IMR-90 (cell line): ENCODE measurements at regions not wholly inside any gene's neighbourhood (a gene's known extent, or its start where the extent isn't known, plus 50 kb on each side); places are given as distances from the start of the nearest gene placed in this dataset.

Experiments used
- ATAC-seq: fragments of 200-7000 bp; cut with Tn5 transposase; 2 replicates; pipeline ENCODE4 v1.9.1; 2020; ENCODE audit warnings: low read depth, mild to moderate bottlenecking, moderate library complexity
- BruUV-seq: library from RNA; stranded (reverse); fragments of 400-500 nt; replicated peaks from 2 replicates; lab custom pipeline; 2021; lab: Mats Ljungman, UMichigan
- CTCF ChIA-PET: fragments of 300-600 bp; formaldehyde crosslinking; extraction: SDS; loops from one replicate; lab custom pipeline; 2021; ENCODE audit warnings: antibody characterized with exemption; lab: Yijun Ruan, JAX
- POLR2A ChIA-PET: fragments of 300-600 bp; sonication (Branson Sonifier 250); formaldehyde crosslinking; loops from one replicate; lab custom pipeline; 2022; ENCODE audit warnings: antibody characterized with exemption; ENCODE audit not compliant: unreplicated experiment; lab: Charles Lee
- DNase-seq: peaks from one replicate; pipeline ENCODE4 v3.0.0; 2013
- H2AFZ ChIP-seq: replicated peaks from 2 replicates; pipeline ENCODE3; 2013; ENCODE audit warnings: low read length, mild to moderate bottlenecking; ENCODE audit not compliant: poor library complexity
- H2AK5ac ChIP-seq: 2 replicates; pipeline ENCODE4 v1.6.1; 2013; ENCODE audit warnings: low read depth, low read length, inconsistent platforms
- H2AK9ac ChIP-seq: replicated peaks from 2 replicates; pipeline ENCODE3; 2013; ENCODE audit warnings: mild to moderate bottlenecking, low read depth, low read length, moderate library complexity; ENCODE audit not compliant: poor library complexity
- H2BK120ac ChIP-seq: 2 replicates; pipeline ENCODE4 v1.6.1; 2013; ENCODE audit warnings: low read depth, low read length, inconsistent platforms
- H2BK15ac ChIP-seq: 3 replicates; pipeline ENCODE4 v1.6.1; 2013; ENCODE audit warnings: low read depth, low read length, inconsistent platforms
- H2BK20ac ChIP-seq: 2 replicates; pipeline ENCODE4 v1.6.1; 2013; ENCODE audit warnings: low read depth, mild to moderate bottlenecking, inconsistent platforms, low read length, moderate library complexity
- H2BK5ac ChIP-seq: 2 replicates; pipeline ENCODE4 v1.6.1; 2013; ENCODE audit warnings: mild to moderate bottlenecking, low read depth, low read length, inconsistent platforms; ENCODE audit not compliant: poor library complexity, severe bottlenecking
- H3K14ac ChIP-seq: replicated peaks from 2 replicates; pipeline ENCODE4 v1.6.1; 2013; ENCODE audit warnings: low read depth, low read length, inconsistent platforms
- H3K18ac ChIP-seq: 2 replicates; pipeline ENCODE4 v1.6.1; 2013; ENCODE audit warnings: low read depth, low read length, control low read depth
- H3K23ac ChIP-seq: 2 replicates; pipeline ENCODE4 v1.6.1; 2013; ENCODE audit warnings: low read depth, low read length, inconsistent platforms
- H3K27ac ChIP-seq: 2 replicates; pipeline ENCODE4 v1.5.1; 2013; ENCODE audit warnings: mild to moderate bottlenecking, control low read depth, low read length; ENCODE audit not compliant: insufficient read depth
- H3K27me3 ChIP-seq: 2 replicates; pipeline ENCODE4 v1.6.1; 2013; ENCODE audit warnings: low read length; ENCODE audit not compliant: control insufficient read depth, insufficient read depth
- H3K36me3 ChIP-seq: 2 replicates; pipeline ENCODE4 v1.6.1; 2013; ENCODE audit warnings: low read length, mixed read lengths; ENCODE audit not compliant: control insufficient read depth, insufficient read depth
- H3K4ac ChIP-seq: 2 replicates; pipeline ENCODE4 v1.6.1; 2013; ENCODE audit warnings: low read depth, low read length, inconsistent platforms
- H3K4me1 ChIP-seq: 2 replicates; pipeline ENCODE4 v1.6.1; 2013; ENCODE audit warnings: low read length, mixed read lengths; ENCODE audit not compliant: control insufficient read depth, insufficient read depth
- H3K4me2 ChIP-seq: 2 replicates; pipeline ENCODE4 v1.6.1; 2013; ENCODE audit warnings: low read depth, mild to moderate bottlenecking, control low read depth, low read length, moderate library complexity
- H3K4me3 ChIP-seq: 2 replicates; pipeline ENCODE4 v1.5.1; 2013; ENCODE audit warnings: low read depth, mild to moderate bottlenecking, control low read depth, low read length, moderate library complexity; ENCODE audit not compliant: insufficient read depth
- H3K56ac ChIP-seq: 2 replicates; pipeline ENCODE4 v1.6.1; 2013; ENCODE audit warnings: low read length, inconsistent platforms; ENCODE audit not compliant: insufficient read depth; ENCODE audit errors: extremely low read depth
- H3K79me1 ChIP-seq, 2 experiments: 2 replicates each; pipeline ENCODE4 v1.6.1; 2013; ENCODE audit warnings: low read length in 2 of 2, inconsistent platforms in 1 of 2, low read depth in 1 of 2
- H3K9ac ChIP-seq: 2 replicates; pipeline ENCODE4 v1.6.1; 2013; ENCODE audit warnings: low read depth, low read length, control low read depth
- H3K9me1 ChIP-seq: 2 replicates; pipeline ENCODE4 v1.6.1; 2013; ENCODE audit warnings: low read length, inconsistent platforms; ENCODE audit not compliant: insufficient read depth
- H3K9me3 ChIP-seq: 2 replicates; pipeline ENCODE4 v1.6.1; 2013; ENCODE audit warnings: low read length; ENCODE audit not compliant: control insufficient read depth, insufficient read depth
- H4K20me1 ChIP-seq: 2 replicates; pipeline ENCODE4 v1.6.1; 2013; ENCODE audit warnings: low read length, inconsistent platforms; ENCODE audit not compliant: insufficient read depth
- H4K5ac ChIP-seq: 2 replicates; pipeline ENCODE4 v1.6.1; 2013; ENCODE audit warnings: mild to moderate bottlenecking, low read depth, low read length, control low read depth
- H4K8ac ChIP-seq, 2 experiments: 2 replicates each; pipeline ENCODE4 v1.6.1; 2013; ENCODE audit warnings: low read depth in 2 of 2, low read length in 2 of 2, control low read depth in 1 of 2, inconsistent platforms in 1 of 2
- H4K91ac ChIP-seq: 2 replicates; pipeline ENCODE4 v1.6.1; 2013; ENCODE audit warnings: low read depth, low read length, inconsistent platforms; ENCODE audit not compliant: insufficient read depth
- RAD21 ChIP-seq: IDR thresholded peaks from 2 replicates; pipeline ENCODE4 v1.6.1; 2012; ENCODE audit warnings: low read length, improper control_type of control experiment
- WGBS, 2 experiments: methylation state at CpG; one replicate each; pipeline versions ENCODE4 v1.1.5 to v1.1.7; 2013; ENCODE audit warnings: missing lambda C conversion rate in 2 of 2; ENCODE audit not compliant: insufficient read length in 1 of 2; ENCODE audit errors: extremely low coverage in 2 of 2; 5-methylcytosine and 5-hydroxymethylcytosine counted together
- dilution Hi-C: fragments of 300-500 bp; cut with HindIII; formaldehyde crosslinking; loops from one replicate; pipeline ENCODE4 v1.14.3; 2018; ENCODE audit warnings: low sequenced_read_pairs; ENCODE audit not compliant: unreplicated experiment
- in situ Hi-C: fragments of 300-500 bp; cut with MboI; formaldehyde crosslinking; loops from 3 replicates; pipeline ENCODE4 v1.14.3; 2019; ENCODE audit warnings: low sequenced_read_pairs, inconsistent platforms, mixed read lengths
- intact Hi-C: fragments of 100-400 bp; cut with micrococcal nuclease; formaldehyde crosslinking; loops from 2 replicates; pipeline ENCODE4 v1.10.0; 2022

GRCh38 chr11:8794126-8794525, 111.5 kb downstream of the RPL27A start:
- no peak overlapping the region for H2AFZ ChIP-seq
- H3K9ac ChIP-seq, result no peak overlapping the region
- no peak overlapping the region; the same call in 1 of the 2 replicates for H4K5ac ChIP-seq
- peak overlapping the region; percentile 28; the same call in 1 of the 2 replicates for H2AK5ac ChIP-seq
- intact Hi-C loops, result no loop called here
- H3K9me3 ChIP-seq, result no peaks in the 10 kb centered on the region
- H3K4me1 ChIP-seq, result peaks cover 19% of the 10 kb centered on the region
- POLR2A ChIA-PET, result no interaction called here
- H2AK9ac ChIP-seq, result no peak overlapping the region
- no peak overlapping the region for H2BK20ac ChIP-seq
- peak overlapping the region; percentile 48 for H3K18ac ChIP-seq
- WGBS, 2 experiments, result no CpG with 5 or more reads among the region's 6 CpGs
- 0 out of 2 replicates have a peak overlapping the region, but pooled peaks have one; percentile 9 for H2BK120ac ChIP-seq
- no peak overlapping the region for H2BK5ac ChIP-seq
- DNase-seq (no peak), ATAC-seq (no peak)
- no peaks in the 10 kb centered on the region for H3K27me3 ChIP-seq
- peak overlapping the region; percentile 49; the same call in 1 of the 2 replicates for H3K14ac ChIP-seq
- no peak overlapping the region; the same call in 1 of the 2 replicates for H4K91ac ChIP-seq
- peaks cover 13% of the 10 kb centered on the region; the same call in 1 of the 2 replicates for H4K20me1 ChIP-seq
- no peak overlapping the region for H3K23ac ChIP-seq
- H3K4ac ChIP-seq, result 0 out of 2 replicates have a peak overlapping the region, but pooled peaks have one; percentile 7
- no peak overlapping the region for H3K4me2 ChIP-seq
- peaks cover 29 to 69% of the 10 kb centered on the region in 2 experiments for H3K79me1 ChIP-seq
- H3K27ac ChIP-seq, result peak overlapping the region; percentile 7; the same call in 1 of the 2 replicates
- CTCF ChIA-PET, result no interaction called here
- in situ Hi-C loops, result no loop called here
- H3K36me3 ChIP-seq, result peaks cover 20% of the 10 kb centered on the region
- no TSS peak for BruUV-seq
- peaks cover 4% of the 10 kb centered on the region for H3K9me1 ChIP-seq
- H2BK15ac ChIP-seq, result no peak overlapping the region
- H4K8ac ChIP-seq, result no peak overlapping the region
- H3K4me3 ChIP-seq, result no peak overlapping the region
- H3K56ac ChIP-seq, result no peak overlapping the region
- no peak for TF ChIP-seq RAD21
- dilution Hi-C loops, result no loop called here
